Hippocampal formation (tissue), 2 donors: ENCODE measurements at regions not wholly inside any gene's neighbourhood (a gene's known extent, or its start where the extent isn't known, plus 50 kb on each side); places are given as distances from the start of the nearest gene placed in this dataset.
"Not testable (repeated sequence)": the region's sequence is repeated elsewhere in the genome, so short reads cannot be mapped to it uniquely, and the experiment has no call there.

Experiments used
- DNase-seq, 2 donors: peaks; one replicate each; lab custom pipeline; 2025; lab: John Stamatoyannopoulos, UW

DNA sequence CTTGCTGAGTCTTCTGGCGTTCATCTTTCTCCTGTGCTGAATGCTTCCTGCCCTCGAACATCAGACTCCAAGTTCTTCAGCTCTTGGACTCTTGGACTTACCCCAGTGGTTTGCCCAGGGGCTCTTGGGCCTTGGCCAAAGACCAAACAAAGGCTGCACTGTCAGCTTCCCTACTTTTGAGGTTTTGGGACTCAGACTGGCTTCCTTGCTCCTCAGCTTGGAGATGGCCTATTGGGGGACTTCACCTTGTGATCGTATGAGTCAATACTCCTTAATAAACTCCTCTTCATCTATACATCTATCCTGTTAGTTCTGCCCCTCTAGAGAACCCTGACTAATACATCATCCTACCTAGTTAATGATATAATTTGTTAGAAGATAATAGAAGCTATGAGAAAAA is 415.4 kb downstream of the TMEM38B start:
- DNase-seq, result not testable (repeated sequence)

DNA sequence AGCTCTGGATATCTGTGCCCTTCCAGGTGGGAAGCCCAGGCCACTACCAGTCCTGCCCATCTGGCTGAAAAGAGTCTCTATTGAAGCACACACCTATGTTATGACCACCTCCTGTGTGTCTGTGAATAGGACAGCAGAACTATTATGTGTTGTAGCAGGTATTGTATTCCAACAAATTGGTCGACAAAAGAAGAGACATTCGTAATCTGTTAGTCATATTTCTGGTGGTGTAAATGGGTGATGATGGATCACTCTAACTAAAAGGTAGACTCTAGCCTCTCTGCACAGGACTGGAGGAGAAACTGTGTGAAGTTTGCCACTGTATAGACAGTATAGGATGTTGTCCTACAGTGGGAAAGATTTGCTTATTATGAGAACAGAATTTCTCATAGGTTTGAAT is 416.1 kb downstream of the TMEM38B start:
- DNase-seq, result no peak

DNA sequence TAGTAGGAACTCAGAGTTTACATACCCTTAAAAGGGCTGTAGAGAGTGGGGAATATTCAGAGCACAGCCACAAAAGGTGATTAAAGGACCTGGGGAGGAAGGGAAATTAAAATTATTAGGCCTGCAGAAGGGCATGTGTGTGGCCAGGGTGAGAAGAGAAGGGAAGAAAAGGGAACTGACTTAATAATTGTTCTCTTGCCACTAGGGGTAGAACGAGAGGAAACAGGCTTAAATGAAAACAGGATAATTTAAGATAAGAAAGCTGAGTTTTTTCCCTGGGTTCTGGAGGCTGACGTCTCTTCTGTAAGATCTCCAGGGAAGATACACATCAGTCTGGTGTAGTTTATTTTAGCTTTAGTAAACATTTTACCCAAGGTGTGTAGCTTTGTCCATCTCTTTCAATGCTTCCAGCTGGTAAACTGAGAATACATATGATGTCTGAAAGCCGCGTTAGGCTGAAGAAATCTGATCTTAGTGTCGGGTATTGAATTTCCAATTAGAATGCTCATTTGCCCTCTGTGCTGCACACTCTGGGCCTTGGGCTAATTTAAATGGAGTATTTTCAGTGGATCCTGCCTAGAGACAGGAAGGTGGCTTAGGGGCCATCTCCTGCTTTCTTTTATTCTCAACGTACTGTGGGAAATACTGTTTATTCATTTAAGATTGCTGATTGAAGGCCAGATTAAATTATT is 416.8 kb downstream of the TMEM38B start:
- no peak for DNase-seq

DNA sequence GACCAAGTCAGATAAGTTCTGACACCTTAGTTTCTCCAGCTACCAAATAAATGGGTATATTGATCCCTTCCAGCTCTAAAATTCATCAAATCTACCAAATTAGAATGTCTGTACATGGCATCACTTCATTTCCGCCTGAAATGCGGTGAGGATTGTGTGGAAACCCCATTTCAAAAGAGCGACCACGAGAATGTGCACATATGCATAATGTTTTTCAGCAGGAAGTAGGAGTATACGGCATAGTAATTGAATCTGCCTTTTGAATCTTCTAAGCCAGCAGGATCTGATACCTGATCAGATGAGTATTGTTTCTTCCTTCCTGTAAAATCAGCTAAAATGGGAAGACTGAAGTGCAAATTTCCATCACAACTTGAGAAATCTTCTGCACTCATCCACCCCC is 418.6 kb downstream of the TMEM38B start:
- no peak for DNase-seq

DNA sequence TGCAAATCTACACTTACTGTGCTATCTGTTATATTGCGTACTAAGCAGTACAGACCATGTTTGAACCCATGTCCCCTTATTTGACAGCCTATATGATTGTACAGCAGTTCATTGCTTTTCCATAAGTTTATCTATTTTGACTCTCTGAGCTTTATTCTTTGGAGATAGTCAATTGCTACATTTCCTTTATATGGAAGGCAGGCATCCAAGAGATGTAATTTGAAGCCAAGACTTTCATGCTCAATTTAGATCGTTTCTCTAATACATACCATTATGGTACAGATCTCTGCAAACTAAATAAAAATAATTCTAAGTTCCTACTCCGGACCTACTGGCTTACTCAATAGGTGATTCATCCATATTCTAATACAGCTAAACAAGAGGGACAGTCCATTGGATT is 424.8 kb downstream of the TMEM38B start:
- DNase-seq, result no peak

DNA sequence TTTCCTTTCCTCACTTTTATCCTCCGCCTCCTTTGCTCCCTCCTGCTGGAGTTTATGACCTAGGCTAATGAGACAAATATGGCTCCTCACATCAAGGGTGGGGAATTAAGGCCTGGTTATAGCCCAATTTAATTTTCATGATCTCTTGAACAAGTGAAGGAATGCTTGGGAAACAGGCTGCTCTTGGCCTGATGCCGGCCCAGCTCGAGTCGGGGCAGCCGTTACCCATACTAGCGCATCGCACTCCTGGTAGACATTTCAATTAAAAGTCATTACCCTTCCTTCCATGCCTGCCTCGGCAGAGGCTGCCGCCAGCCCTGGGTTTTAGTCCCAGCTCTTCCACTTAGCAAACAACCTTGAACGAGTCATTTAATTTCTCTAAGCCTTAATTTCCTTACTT is 425.7 kb downstream of the TMEM38B start:
- no peak for DNase-seq

DNA sequence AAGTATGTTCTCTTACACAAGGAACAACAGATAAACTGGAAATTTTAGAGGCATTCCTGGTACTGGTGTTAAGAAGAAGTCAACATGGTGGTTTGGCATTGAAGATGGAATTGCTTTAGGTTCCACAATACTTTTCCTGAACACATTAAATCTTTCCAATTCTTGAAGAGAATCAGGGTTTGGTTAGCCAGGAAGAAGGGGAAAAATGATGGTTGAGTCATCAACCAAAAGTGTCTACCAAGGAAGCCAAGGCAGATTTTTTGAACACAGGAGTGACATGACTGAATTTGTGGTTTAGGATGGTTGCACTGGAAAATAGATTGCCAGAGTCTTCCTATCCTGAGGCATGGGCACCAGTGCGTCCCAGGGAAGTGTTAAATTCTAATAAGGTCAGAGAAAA is 433.4 kb downstream of the TMEM38B start:
- DNase-seq, result no peak

DNA sequence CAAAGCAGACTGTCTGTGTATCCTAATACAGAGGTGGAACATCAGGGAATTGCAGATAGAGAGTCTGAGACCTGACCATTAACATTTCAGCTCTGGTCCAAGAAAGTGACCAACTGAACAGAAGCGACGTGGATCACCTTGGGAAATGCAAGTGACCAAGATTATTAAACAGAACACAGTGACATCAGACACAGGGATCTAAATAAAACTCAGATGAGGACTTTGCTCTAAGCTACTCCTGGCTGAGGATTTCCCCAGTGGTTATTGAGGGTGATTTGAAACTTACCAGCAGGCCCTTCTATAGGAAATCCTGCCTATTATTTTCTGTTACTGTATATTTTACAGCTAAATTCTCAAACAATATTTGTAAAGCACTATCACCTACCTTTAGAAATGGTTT is 436.0 kb downstream of the TMEM38B start:
- DNase-seq, result no peak

DNA sequence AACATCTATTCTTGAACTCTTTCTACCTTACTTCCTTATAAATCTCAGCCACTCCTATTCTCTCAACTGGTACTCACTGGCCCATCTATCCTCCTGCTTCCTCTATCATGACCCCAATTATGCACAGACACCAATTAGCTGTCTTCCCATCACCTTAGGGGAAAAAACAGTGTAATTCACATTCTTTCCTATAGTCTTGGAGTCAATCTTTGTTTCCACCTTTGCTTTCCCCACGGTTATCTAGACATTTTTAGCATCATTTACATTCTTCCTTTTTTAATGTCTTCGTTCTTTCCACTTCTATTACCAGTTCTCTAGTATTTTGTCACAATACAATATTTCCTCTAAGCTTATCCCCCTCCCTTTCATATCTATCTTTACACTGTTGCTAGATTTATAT is 449.4 kb downstream of the TMEM38B start:
- DNase-seq, result no peak

DNA sequence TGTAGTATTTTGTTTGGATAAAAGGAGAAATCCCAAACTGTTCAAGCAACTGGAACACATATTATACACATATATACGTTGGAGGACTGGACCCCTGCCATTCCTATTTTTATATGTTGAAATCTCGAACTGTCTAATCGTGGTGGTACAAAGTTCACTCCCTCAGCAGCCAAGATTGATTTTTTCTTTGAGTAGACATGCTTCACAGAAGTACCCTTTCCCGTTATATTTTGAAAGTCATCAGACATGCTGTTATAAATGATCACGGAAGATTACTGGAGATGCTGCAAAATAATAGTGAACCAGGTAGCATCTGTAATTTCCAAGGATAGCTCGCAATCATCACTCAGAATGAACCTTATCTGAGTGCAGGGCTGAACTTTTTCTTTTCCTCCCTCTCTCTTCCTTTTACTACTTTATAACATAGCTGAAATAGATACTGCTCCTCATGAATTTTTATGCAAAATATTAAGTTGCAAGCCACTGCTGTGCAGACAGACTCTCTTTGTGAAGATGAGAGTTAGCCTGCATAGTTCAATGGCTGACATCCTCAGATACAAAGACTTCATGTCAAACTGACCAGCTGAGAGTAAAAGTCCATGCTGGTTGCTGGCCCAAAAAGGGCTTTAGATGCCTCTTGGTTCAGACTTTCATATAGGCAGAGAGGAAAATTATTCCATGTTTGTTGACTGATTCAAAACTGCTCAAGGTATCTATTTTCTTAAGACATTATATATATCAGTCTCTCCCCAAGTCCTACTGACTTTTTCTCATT is 451.9 kb downstream of the TMEM38B start:
- no peak for DNase-seq

DNA sequence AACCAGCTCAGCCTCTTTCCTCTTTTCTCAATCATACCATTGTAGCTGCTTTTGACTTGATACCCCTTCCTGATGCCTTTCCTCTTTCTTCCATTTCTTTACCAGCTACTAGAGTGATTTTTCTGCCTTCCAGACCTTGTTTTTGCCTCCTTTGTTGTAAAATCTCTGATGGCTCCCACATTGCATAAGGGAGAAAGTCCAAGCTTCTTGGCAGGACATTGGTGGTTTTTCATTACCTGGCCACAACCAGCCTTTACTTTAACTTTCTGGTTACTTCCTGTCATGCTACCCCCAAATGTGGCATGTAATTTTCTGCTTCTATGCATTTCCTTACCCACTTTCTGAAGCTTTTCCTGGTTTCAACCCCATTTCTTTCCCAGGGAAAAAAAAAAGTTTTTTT is 452.5 kb downstream of the TMEM38B start:
- no peak for DNase-seq

DNA sequence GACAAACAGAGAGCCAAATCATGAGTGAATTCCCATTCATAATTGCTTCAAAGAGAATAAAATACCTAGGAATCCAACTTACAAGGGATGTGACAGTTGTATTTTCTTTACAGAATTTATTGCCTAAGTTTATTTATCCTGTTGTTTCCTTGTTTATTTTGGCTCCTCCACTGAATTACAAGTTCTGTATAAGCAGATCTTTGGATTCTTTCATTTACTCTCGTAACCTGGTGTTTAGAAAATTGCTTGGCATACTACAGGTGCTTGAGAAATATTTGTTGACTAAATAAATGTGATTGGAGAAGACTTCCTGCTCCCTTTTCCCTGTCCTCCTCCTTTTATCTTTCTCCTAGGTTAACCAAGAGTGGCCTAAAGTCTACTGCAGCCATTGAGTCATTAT is 455.6 kb downstream of the TMEM38B start:
- no peak for DNase-seq

DNA sequence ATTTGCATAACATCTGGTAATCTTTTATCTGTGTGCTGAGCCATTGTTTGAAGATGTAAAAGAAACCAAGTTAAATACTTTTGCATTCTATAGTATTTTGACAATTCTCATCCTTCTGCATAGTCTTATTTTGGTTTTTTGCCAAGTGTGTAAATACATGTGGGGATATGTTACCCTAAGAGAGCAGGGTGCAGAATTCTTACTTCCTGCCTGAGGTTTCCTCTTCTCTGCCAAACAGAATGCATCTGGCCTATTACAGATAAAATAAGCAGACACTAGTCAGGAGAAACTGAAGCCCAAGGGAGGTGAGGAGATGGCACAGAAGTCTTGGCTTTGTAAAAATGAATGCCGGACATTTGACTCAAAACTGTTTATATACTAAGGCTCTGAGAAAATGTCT is 462.1 kb downstream of the TMEM38B start:
- no peak for DNase-seq

DNA sequence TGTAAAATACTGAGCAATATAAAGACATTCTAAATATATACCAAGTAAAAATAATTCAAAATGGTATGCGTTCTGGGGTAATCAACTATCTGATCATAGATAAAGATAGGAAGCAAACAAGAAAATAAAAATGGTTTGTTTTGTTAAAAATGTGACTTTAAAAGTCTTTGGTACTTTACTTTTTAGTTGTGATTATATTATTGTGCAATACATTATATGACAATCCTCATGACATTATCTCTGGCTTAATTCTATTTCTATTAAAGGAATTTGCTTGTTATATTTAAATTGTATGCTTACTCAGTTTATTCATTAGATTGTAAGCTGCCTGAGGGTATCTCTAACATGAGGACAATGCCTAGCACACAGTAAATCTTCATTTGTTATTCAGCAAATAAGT is 477.9 kb downstream of the TMEM38B start:
- no peak for DNase-seq

DNA sequence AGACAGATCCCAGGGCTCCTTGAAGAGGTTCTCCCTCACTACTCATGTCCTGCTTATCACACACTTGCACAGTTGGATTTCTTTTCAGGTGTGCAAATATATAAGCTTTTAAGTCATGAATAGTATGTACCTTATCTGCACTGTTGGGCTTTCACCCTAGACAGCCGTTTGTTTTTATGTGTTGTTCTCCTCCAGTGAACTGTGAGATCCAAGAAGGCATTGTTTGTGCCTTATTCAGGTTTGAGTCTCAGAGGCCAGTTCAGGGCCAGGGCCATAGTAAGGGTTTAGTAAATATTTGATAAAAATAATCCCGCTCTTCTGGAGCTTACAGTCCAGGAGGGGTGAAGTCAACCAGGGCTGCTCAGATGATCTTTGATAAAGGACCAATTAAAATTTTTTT is 480.0 kb downstream of the TMEM38B start:
- DNase-seq, result no peak

DNA sequence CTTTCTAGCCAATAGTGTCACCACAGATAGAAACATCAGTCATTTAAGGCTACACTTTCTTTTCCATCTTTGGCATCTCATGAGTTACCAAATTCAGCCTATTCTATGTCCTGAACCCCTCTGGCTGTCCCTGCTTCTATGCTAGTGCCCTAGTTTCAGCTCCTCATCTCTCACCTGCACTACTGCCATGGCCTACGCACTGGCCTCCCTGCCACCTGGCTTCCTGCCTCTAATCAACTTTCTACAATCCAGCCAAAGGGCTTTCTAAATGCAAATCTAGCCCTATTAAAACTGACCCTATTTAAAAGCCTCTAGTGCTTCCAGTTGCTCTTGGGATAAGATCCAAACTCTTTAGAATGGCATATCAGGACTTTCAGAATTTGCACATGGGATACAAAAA is 482.9 kb downstream of the TMEM38B start:
- peak; percentile 4 to 25 for DNase-seq

DNA sequence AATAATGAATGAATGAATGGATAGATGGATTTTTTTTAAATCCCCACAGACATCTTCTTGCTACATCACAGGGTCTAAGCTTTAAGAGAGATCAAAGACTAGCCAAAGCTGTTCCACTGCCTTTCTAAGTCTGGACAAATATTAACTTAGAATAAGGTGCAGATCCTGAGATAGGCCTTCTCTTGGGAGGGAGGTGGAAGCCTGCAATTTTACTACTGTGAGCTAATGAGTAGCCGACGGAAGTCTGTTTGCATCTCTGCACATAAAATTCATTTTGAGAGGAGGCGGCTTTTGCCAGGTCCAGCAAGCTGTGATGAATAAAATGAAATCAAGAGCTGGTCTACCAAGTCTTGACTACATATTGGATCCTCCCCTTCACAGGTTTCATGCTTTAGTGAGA is 484.9 kb downstream of the TMEM38B start:
- no peak for DNase-seq

DNA sequence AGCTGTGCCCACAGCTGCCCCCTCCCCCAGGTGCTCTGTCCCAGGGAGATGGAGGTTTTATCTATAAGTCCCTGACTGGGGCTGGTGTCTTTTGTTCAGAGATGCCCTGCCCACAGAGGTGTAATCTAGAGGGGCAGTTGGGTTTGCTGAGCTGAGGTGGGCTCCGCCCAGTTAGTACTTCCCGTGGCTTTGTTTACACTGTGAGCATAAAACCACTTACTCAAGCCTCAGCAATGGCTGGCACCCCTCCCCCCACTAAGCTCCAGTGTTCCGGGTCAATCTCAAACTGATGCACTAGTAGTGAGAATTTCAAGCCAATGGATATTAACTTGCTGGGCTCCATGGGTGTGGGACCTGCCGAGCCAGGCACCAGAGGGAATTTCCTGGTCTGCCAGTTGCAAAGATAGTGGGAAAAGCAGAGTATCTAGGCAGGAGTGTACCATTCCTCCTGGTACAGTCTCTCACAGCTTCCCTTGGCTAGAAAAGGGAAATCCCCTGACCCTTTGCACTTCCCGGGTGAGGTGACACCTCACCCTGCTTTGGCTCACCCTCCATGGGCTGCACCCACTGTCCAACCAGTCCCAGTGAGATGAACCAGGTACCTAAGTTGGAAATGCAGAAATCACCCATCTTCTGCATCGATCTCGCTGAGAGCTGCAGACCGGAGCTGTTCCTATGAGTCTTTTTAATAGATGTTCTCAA is 509.6 kb downstream of the TMEM38B start:
- DNase-seq, result not testable (repeated sequence)

DNA sequence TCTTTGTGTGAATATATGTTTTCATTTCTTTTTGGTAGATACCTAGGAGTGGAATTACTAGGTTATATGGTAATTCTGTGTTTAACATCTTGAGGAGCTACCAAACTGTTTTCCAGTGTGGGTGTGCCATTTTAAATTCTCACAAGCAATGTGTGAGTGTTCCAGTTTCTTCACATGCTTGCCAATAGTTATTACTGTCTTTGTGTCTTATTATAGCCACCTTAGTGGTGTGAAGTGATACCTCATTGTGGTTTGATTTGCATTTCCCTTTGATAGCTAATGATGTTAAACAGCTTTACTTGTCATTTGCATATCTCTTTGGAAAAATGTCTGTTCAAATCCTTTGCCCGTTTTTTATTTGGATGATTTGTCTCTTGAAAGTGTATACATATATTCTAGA is 513.0 kb downstream of the TMEM38B start:
- no peak for DNase-seq

DNA sequence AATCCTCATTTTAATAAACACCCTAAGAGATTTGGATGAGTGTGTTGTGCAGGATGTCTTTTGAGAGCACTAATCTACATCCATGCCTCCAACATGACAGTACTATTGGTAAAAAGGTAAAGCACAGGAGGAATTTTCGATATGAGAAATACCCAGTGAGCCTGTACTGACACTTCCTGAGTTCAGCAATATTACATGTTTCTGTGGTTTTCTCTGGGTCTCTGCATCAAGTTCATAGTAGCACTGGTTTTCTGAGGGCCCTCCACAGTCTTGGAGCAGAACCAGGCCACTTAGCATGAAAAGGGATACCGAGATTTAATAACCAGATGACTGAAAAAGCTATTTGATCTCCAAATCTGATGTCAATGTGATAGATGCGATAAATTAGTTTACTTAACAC is 524.1 kb downstream of the TMEM38B start:
- no peak for DNase-seq

DNA sequence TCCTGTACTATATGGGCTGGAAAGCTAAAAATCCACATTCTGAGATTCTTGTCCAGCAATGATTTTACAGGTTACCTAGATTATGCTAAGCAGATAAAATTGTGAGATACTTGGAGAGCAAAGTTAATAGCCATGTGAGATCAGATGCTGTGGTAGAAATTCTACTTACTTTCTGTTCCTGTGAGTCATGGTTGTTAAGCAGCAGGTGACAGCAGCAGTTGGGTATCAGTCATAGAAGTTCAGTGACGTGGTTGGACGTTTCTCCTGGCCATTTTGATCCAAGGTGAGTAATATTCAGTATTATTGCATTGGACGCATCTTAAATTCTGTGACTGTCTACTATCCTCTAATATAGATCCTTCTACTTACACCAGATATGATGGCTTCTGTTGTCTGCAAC is 524.5 kb downstream of the TMEM38B start:
- DNase-seq, result no peak

DNA sequence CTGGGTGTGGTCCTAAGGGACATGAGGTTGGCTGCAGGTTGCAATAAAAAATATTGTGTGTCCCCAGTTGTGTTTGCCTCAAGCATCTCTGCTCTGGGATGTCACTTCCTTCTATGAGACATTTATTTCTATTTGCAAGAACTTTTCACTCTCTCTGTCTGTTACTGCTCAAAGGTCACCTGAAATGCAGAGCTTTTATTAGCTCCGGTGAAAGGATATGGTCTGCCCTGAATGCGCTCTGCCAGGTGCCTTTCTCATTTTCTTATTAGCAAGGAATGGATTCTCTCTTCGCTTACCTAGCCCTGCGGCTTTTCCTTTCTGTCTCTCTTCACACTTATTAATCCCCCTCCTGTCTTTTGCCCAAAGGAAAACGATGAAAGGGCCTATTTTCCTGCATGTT is 526.1 kb downstream of the TMEM38B start:
- no peak for DNase-seq

DNA sequence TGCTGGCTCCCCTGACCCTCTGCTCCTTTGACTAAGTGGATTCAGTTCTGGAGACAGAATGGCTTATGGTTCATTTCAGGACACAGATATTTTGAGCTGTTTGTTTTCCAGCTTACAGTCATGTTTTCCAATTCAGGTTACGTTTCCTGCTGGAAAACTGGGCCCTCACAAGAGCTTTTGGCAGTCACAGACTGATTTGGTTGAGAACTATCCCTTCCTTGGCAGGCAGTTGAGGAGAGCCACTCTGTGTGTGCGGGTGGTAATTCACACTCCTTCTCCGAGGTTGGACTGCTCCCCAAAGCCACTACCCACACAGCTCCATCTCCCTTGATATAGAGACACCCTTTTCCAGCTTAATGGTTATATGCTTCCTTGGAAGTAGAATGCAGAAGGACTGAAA is 534.5 kb downstream of the TMEM38B start:
- peak in 1 of 2 donors; percentile 67 for DNase-seq
